HCT116 (cell line): ENCODE measurements at regions not wholly inside any gene's neighbourhood (a gene's known extent, or its start where the extent isn't known, plus 50 kb on each side); places are given as distances from the start of the nearest gene placed in this dataset.

Experiments used
- CTCF ChIP-seq, 3 experiments: fragments of 200-600 bp in 1 of 3; sonication (generic) in 1 of 3; IDR thresholded peaks in 2 of 3; conservative IDR thresholded peaks in 1 of 3; 2 replicates each; pipeline ENCODE4 v1.5.1; 2012 to 2017; ENCODE audit warnings: low read depth in 2 of 3, low read length in 2 of 3, antibody characterized with exemption in 1 of 3, borderline replicate concordance in 1 of 3, control low read depth in 1 of 3, mild to moderate bottlenecking in 1 of 3, mixed read lengths in 1 of 3, mixed run types in 1 of 3, moderate library complexity in 1 of 3; ENCODE audit not compliant: insufficient read depth in 1 of 3
- EGR1 ChIP-seq: IDR thresholded peaks from 2 replicates; pipeline ENCODE4 v1.6.1; 2012; ENCODE audit warnings: low read depth
- EZH2 ChIP-seq: fragments of 200-600 bp; sonication (generic); IDR thresholded peaks from 2 replicates; pipeline ENCODE4 v1.6.1; 2017; ENCODE audit warnings: antibody characterized with exemption, mixed run types
- EZH2phosphoT487 ChIP-seq: fragments of 200-600 bp; IDR thresholded peaks from 2 replicates; pipeline ENCODE4 v1.6.1; 2018; ENCODE audit warnings: antibody characterized with exemption, borderline replicate concordance
- JUND ChIP-seq: IDR thresholded peaks from 2 replicates; pipeline ENCODE4 v1.6.1; 2012
- POLR2A ChIP-seq: IDR thresholded peaks from 2 replicates; pipeline ENCODE4 v1.7.0; 2011; ENCODE audit warnings: borderline replicate concordance; ENCODE audit not compliant: insufficient read depth, insufficient read length; ENCODE audit errors: extremely low read depth
- POLR2AphosphoS5 ChIP-seq: IDR thresholded peaks from 2 replicates; pipeline ENCODE4 v1.6.1; 2011; ENCODE audit warnings: mild to moderate bottlenecking, low read depth, low read length, moderate library complexity
- RAD21 ChIP-seq: IDR thresholded peaks from 2 replicates; pipeline ENCODE4 v1.6.1; 2012; ENCODE audit warnings: low read depth, mild to moderate bottlenecking
- REST ChIP-seq: IDR thresholded peaks from 2 replicates; pipeline ENCODE4 v1.6.1; 2012; ENCODE audit warnings: low read depth
- ZFX ChIP-seq: fragments of 450-650 bp; IDR thresholded peaks from 2 replicates; pipeline ENCODE4 v1.6.1; 2017
- TF ChIP-seq, protein P1 (sequence below): IDR thresholded peaks from 2 replicates; pipeline ENCODE4 v1.6.1; 2012

GRCh38 chr2:36197181-36197971 is 158.2 kb upstream of the CRIM1 start:
- no peak for TF ChIP-seq REST
- no peak for TF ChIP-seq CTCF (IDR thresholded peaks at IDR 0.05 in 2 of 3, conservative IDR thresholded peaks at IDR 0.05 in 1 of 3; ENCODE audit: borderline replicate concordance in 1 of 3, insufficient read depth in 1 of 3, low read depth in 2 of 3, low read length in 2 of 3)
- TF ChIP-seq POLR2AphosphoS5: no peak
- TF ChIP-seq, protein P1, sequence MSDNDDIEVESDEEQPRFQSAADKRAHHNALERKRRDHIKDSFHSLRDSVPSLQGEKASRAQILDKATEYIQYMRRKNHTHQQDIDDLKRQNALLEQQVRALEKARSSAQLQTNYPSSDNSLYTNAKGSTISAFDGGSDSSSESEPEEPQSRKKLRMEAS: no peak
- TF ChIP-seq EZH2: no peak
- TF ChIP-seq RAD21: no peak
- TF ChIP-seq ZFX: no peak
- no peak for TF ChIP-seq EGR1
- no peak for TF ChIP-seq JUND
- no peak for TF ChIP-seq POLR2A
- no peak for TF ChIP-seq EZH2phosphoT487
